Activated CD4-positive, alpha-beta T cell treated with anti-CD3 and anti-CD28 coated beads, Interleukin-2, amount 10 ng/mL, durations not matched to agents 7 days and 5 days (primary cell): ENCODE measurements at regions not wholly inside any gene's neighbourhood (a gene's known extent, or its start where the extent isn't known, plus 50 kb on each side); places are given as distances from the start of the nearest gene placed in this dataset.
"Not testable (repeated sequence)": the region's sequence is repeated elsewhere in the genome, so short reads cannot be mapped to it uniquely, and the experiment has no call there.

Source experiments
- CTCF ChIA-PET: fragments of 350-600 bp; sonication (Branson Sonifier 250); formaldehyde crosslinking; loops from one replicate; lab custom pipeline; 2021; ENCODE audit warnings: antibody characterized with exemption; lab: Charles Lee
- POLR2A ChIA-PET: fragments of 350-600 bp; sonication (Branson Sonifier 250); formaldehyde crosslinking; loops from one replicate; lab custom pipeline; 2021; ENCODE audit warnings: antibody characterized with exemption; lab: Charles Lee
- DNase-seq: peaks from one replicate; pipeline ENCODE4 v3.0.0-alpha.2; 2020
- H3K27ac Mint-ChIP-seq: one replicate; pipeline ENCODE4 v1.8.0; 2021; ENCODE audit warnings: mild to moderate bottlenecking, moderate library complexity, mixed read lengths
- H3K27me3 Mint-ChIP-seq: one replicate; pipeline ENCODE4 v1.8.0; 2021; ENCODE audit warnings: mixed read lengths
- H3K36me3 Mint-ChIP-seq: one replicate; pipeline ENCODE4 v1.8.0; 2021; ENCODE audit warnings: low read depth, mixed read lengths
- H3K4me1 Mint-ChIP-seq: one replicate; pipeline ENCODE4 v1.8.0; 2021; ENCODE audit warnings: mixed read lengths
- H3K4me3 Mint-ChIP-seq: one replicate; pipeline ENCODE4 v1.8.0; 2021; ENCODE audit warnings: mild to moderate bottlenecking, moderate library complexity, mixed read lengths
- H3K9me3 Mint-ChIP-seq: one replicate; pipeline ENCODE4 v1.8.0; 2021; ENCODE audit warnings: mixed read lengths

DNA sequence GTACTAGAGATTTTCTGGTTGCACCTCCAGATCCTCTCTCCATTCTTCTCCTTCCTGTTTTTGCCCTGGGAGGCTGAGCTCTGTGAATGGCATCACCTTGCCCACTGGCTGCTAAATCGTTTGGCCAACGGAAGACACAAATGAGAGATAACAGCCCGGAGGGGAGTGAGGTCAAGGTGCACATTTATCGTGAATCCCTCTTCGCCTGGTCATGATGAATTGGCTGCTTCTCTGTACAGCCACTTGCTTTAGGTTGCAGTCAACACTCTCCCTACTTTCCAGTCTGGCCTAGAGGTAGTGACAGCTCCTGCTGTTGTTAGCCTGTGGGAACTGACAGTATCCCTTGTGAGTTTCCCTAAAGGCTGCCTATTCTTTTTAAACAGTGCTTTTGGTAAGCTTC is 85.4 kb upstream of the CHCHD3 start:
- ChIA-PET CTCF (no interaction called here), POLR2A (no interaction called here)
- H3K36me3 Mint-ChIP-seq = no peaks in the 10 kb centered on the region

GRCh38 chr7:133169167-133169822 is 83.6 kb upstream of the EXOC4 start:
- POLR2A ChIA-PET, H3K4me1 Mint-ChIP-seq, H3K36me3 Mint-ChIP-seq: not testable (repeated sequence)

More for the DNA sequence above, 85.4 kb upstream of the CHCHD3 start:
- H3K4me3 Mint-ChIP-seq = no peak overlapping the region
- H3K27ac Mint-ChIP-seq = no peak overlapping the region
- DNase-seq = no peak
- no peaks in the 10 kb centered on the region for H3K4me1 Mint-ChIP-seq
- H3K27me3 Mint-ChIP-seq = peaks cover 9% of the 10 kb centered on the region
- H3K9me3 Mint-ChIP-seq = no peaks in the 10 kb centered on the region

DNA sequence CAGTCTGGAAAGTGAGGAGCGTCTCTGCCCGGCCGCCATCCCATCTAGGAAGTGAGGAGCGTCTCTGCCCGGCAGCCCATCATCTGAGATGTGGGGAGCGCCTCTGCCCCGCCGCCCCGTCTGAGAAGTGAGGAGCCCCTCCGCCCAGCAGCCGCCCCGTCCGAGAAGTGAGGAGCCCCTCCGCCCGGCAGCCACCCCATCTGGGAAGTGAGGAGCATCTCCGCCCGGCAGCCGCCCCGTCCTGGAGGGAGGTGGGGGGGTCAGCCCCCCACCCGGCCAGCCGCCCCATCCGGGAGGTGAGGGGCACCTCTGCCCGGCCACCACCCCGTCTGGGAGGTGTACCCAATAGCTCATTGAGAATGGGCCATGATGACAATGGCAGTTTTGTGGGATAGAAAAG is 75.4 kb upstream of the EXOC4 start:
- H3K4me3 Mint-ChIP-seq, H3K27ac Mint-ChIP-seq, POLR2A ChIA-PET, CTCF ChIA-PET, H3K4me1 Mint-ChIP-seq, H3K36me3 Mint-ChIP-seq, DNase-seq, H3K9me3 Mint-ChIP-seq, H3K27me3 Mint-ChIP-seq: not testable (repeated sequence)

More at GRCh38 chr7:133169167-133169822, 83.6 kb upstream of the EXOC4 start:
- peaks cover 15% of the 10 kb centered on the region for H3K27me3 Mint-ChIP-seq
- DNase-seq, H3K27ac Mint-ChIP-seq, H3K4me3 Mint-ChIP-seq, H3K9me3 Mint-ChIP-seq, CTCF ChIA-PET: not testable (repeated sequence)

GRCh38 chr7:133180717-133181116 is 72.2 kb upstream of the EXOC4 start:
- Mint-ChIP-seq H3K36me3 (no peaks in the 10 kb centered on the region), H3K4me3 (no peak overlapping the region), H3K27ac (no peak overlapping the region), H3K27me3 (peaks cover 1% of the 10 kb centered on the region), H3K9me3 (peaks cover 2% of the 10 kb centered on the region), H3K4me1 (no peaks in the 10 kb centered on the region)
- DNase-seq = no peak
- ChIA-PET POLR2A (no interaction called here), CTCF (interaction anchor here (1.3 kb wide), 1 partner anchor 10 kb away, joined by 4 read pairs; no protein-coding TSS in a partner anchor)

- ChIA-PET CTCF (interaction anchor here (0.5 to 1.6 kb wide), 2 partner anchors 10 to 13 kb away, joined by 3 read pairs; no protein-coding TSS in a partner anchor), POLR2A (no interaction called here)
- Mint-ChIP-seq H3K36me3 (no peaks in the 10 kb centered on the region), H3K27me3 (peaks cover 1% of the 10 kb centered on the region), H3K4me1 (no peaks in the 10 kb centered on the region), H3K9me3 (no peaks in the 10 kb centered on the region), H3K27ac (no peak overlapping the region), H3K4me3 (no peak overlapping the region)
- no peak for DNase-seq
Observed at GRCh38 chr7:133183042-133183794, 69.7 kb upstream of the EXOC4 start.

- H3K4me1 Mint-ChIP-seq = no peaks in the 10 kb centered on the region
- ChIA-PET POLR2A (no interaction called here), CTCF (no interaction called here)
- peaks cover 1% of the 10 kb centered on the region for H3K27me3 Mint-ChIP-seq
- no peaks in the 10 kb centered on the region for H3K9me3 Mint-ChIP-seq
- no peak for DNase-seq
- H3K27ac Mint-ChIP-seq = no peak overlapping the region
- no peak overlapping the region for H3K4me3 Mint-ChIP-seq
- H3K36me3 Mint-ChIP-seq = no peaks in the 10 kb centered on the region
Observed at GRCh38 chr7:133183969-133184368, 68.9 kb upstream of the EXOC4 start.

- Mint-ChIP-seq H3K9me3 (no peaks in the 10 kb centered on the region), H3K27ac (no peak overlapping the region), H3K27me3 (peaks cover 1% of the 10 kb centered on the region), H3K4me1 (no peaks in the 10 kb centered on the region), H3K4me3 (no peak overlapping the region), H3K36me3 (no peaks in the 10 kb centered on the region)
- no peak for DNase-seq
- ChIA-PET CTCF (no interaction called here), POLR2A (no interaction called here)
Observed at GRCh38 chr7:133185512-133185911, 67.4 kb upstream of the EXOC4 start.

- H3K27me3 Mint-ChIP-seq = peaks cover 1% of the 10 kb centered on the region
Observed at GRCh38 chr7:133186060-133186459, 66.8 kb upstream of the EXOC4 start.

GRCh38 chr7:133190172-133190528 is 62.7 kb upstream of the EXOC4 start:
- Mint-ChIP-seq H3K4me1 (no peaks in the 10 kb centered on the region), H3K36me3 (no peaks in the 10 kb centered on the region), H3K27ac (no peak overlapping the region), H3K9me3 (peaks cover 2% of the 10 kb centered on the region), H3K4me3 (no peak overlapping the region), H3K27me3 (peaks cover under 1% of the 10 kb centered on the region)
- ChIA-PET CTCF (interaction anchor here (1.3 kb wide), 1 partner anchor 15 kb away, joined by 3 read pairs; no protein-coding TSS in a partner anchor), POLR2A (no interaction called here)
- no peak for DNase-seq

More at GRCh38 chr7:133186060-133186459, 66.8 kb upstream of the EXOC4 start:
- Mint-ChIP-seq H3K4me3 (no peak overlapping the region), H3K4me1 (no peaks in the 10 kb centered on the region), H3K27ac (no peak overlapping the region), H3K36me3 (no peaks in the 10 kb centered on the region), H3K9me3 (no peaks in the 10 kb centered on the region)
- no peak for DNase-seq
- CTCF ChIA-PET = no interaction called here
- POLR2A ChIA-PET = no interaction called here

- no peaks in the 10 kb centered on the region for H3K4me1 Mint-ChIP-seq
- peaks cover 2% of the 10 kb centered on the region for H3K9me3 Mint-ChIP-seq
- ChIA-PET POLR2A (no interaction called here), CTCF (interaction anchor here (1.0 kb wide), 1 partner anchor 10 kb away, joined by 4 read pairs; no protein-coding TSS in a partner anchor)
- no peaks in the 10 kb centered on the region for H3K36me3 Mint-ChIP-seq
- no peak for DNase-seq
- no peak overlapping the region for H3K4me3 Mint-ChIP-seq
- no peak overlapping the region for H3K27ac Mint-ChIP-seq
- H3K27me3 Mint-ChIP-seq = peaks cover under 1% of the 10 kb centered on the region
Observed at GRCh38 chr7:133190650-133191049, 62.2 kb upstream of the EXOC4 start.

DNA sequence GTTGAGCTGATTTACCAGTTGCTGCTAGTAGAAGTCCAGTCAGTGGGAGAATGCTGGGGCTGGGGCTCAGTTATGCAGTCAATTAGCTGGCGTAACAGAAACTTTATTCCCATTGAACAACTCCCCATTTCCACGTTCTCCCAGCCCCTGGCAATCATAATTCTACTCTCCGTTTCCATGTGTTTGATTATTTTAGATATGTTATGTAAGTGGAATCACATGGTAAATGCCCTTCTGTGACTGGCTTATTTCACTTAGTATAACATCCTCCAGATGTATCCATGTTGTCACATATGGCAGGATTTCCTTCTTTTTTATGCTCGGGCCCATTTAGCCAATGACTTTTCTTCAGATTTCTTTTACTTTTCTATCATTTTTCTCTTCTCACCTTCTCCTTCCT is 61.1 kb upstream of the EXOC4 start:
- Mint-ChIP-seq H3K4me3 (no peak overlapping the region), H3K9me3 (peaks cover 2% of the 10 kb centered on the region), H3K4me1 (no peaks in the 10 kb centered on the region), H3K36me3 (no peaks in the 10 kb centered on the region), H3K27me3 (peaks cover 4% of the 10 kb centered on the region), H3K27ac (no peak overlapping the region)
- ChIA-PET POLR2A (no interaction called here), CTCF (no interaction called here)
- no peak for DNase-seq

GRCh38 chr7:133195868-133196267 is 57.0 kb upstream of the EXOC4 start:
- ChIA-PET POLR2A (no interaction called here), CTCF (interaction anchor here (0.7 kb wide), 1 partner anchor 13 kb away, joined by 3 read pairs; no protein-coding TSS in a partner anchor)
- Mint-ChIP-seq H3K36me3 (no peaks in the 10 kb centered on the region), H3K27me3 (peaks cover 10% of the 10 kb centered on the region), H3K27ac (no peak overlapping the region), H3K4me1 (no peaks in the 10 kb centered on the region), H3K9me3 (peaks cover 2% of the 10 kb centered on the region), H3K4me3 (no peak overlapping the region)
- DNase-seq = no peak

DNA sequence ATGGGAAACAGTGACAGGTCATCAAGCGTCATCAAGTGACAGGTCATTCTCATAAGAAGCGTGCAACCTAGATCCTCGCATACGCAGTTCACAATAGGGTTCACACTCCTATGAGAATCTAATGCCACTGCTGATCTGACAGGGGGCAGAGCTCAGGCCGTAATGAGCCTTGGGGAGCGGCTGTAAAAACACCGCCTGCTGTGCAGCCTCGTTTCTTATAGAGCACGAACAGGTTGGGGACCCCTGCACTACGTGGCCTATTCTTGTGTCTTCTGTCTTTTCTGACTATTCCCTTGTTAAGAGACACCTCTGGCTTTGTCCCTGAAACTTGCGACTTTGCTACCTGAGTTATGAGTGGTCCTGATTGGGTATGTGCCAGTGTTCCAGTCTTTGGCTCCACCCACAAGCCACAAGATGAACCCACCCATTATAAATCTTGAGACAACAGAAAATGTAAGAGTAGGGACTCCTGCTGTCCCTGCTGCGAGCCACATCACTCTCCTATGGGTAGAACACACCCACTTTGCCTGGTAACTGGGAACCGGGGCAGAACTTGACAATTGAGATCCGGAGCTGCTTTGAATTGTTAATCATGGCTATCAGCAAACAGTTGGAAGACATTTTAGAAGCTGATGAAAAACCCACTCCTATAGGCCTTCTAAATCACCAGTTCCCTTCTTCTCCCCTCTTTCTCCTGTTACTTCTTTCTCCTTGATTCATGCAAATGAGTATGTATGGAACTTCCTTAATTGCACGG is 55.8 kb upstream of the EXOC4 start:
- no peaks in the 10 kb centered on the region for H3K4me1 Mint-ChIP-seq
- no peaks in the 10 kb centered on the region for H3K36me3 Mint-ChIP-seq
- peaks cover 2% of the 10 kb centered on the region for H3K9me3 Mint-ChIP-seq
- POLR2A ChIA-PET = no interaction called here
- CTCF ChIA-PET = no interaction called here
- no peak overlapping the region for H3K4me3 Mint-ChIP-seq
- no peak overlapping the region for H3K27ac Mint-ChIP-seq
- no peak for DNase-seq
- H3K27me3 Mint-ChIP-seq = peaks cover 10% of the 10 kb centered on the region
